ENCODE measurements at regions not wholly inside any gene's neighbourhood (a gene's known extent, or its start where the extent isn't known, plus 50 kb on each side); places are given as distances from the start of the nearest gene placed in this dataset.

DNA sequence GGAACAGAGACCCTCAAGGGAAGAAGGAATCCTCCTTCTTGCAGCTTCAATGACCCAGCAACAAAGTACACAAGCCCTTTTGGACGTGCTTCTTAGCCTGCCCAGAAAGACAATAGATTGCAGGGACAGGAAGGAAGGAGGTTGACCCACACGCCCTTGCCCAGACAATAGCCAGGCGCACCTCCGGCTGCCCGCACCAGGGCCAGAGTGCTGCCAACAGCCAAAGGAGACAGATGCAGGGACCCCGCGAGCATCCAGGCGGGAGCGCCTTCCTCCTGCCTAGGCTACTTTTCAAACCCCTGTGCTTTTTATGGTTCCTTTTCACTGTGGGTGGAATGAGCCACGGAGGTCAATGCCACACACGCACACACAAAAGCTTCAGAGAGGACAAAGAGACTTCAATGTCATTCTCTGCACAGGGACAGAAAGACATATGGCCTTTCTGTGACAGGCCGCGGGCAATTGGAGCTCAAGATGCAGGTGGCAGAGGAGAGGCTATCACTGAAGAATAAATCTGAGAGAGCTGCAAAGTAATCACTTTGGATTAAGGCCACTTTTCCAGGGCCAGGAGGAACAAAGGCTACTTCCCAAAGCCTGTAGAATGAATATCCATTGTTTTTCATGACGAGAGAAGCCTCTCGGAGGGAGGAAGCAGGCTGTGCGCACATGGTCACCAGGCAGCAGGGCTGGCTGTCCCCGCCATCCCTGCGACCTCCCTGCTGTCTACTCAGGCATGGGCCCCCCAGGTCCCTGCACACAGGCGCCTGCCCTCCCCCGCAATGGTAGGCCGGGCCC lies 300.6 kb downstream of the EIPR1 start:
- no peak overlapping the region for H3K27ac ChIP-seq
- no peaks in the 10 kb centered on the region for H3K4me1 ChIP-seq (ENCODE audit: control insufficient read depth in 1 of 2, low read depth in 2 of 2)
- TF ChIP-seq, protein P1, sequence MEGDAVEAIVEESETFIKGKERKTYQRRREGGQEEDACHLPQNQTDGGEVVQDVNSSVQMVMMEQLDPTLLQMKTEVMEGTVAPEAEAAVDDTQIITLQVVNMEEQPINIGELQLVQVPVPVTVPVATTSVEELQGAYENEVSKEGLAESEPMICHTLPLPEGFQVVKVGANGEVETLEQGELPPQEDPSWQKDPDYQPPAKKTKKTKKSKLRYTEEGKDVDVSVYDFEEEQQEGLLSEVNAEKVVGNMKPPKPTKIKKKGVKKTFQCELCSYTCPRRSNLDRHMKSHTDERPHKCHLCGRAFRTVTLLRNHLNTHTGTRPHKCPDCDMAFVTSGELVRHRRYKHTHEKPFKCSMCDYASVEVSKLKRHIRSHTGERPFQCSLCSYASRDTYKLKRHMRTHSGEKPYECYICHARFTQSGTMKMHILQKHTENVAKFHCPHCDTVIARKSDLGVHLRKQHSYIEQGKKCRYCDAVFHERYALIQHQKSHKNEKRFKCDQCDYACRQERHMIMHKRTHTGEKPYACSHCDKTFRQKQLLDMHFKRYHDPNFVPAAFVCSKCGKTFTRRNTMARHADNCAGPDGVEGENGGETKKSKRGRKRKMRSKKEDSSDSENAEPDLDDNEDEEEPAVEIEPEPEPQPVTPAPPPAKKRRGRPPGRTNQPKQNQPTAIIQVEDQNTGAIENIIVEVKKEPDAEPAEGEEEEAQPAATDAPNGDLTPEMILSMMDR (IDR thresholded peaks at IDR 0.05) = no peak
- no peaks in the 10 kb centered on the region for H3K36me3 ChIP-seq
- no peak for DNase-seq (ENCODE audit: low spot score)
- H3K4me3 ChIP-seq = no peak overlapping the region
- no peaks in the 10 kb centered on the region for H3K27me3 ChIP-seq (replicated peaks; ENCODE audit: insufficient read depth)
- no peaks in the 10 kb centered on the region for H3K9me3 ChIP-seq
- ATAC-seq (ENCODE audit: insufficient number of reproducible peaks, low FRiP score, low read depth) = no peak

DNA sequence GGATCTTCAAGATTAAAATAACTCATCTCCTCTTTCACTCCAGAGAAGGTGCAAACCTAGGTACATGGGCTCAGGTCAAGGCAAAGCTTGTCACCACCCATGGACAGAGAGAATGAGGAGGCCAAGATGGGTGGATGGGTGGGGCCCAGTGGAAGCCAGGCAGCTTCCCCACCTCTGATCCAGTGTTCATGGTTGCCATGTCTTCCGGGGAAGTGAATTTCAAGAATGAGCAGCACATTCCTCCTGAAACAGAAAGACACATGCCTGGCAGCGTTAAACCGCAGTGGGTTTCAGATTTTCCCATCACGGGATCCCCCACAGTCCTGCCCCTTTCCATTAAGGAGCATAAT lies 301.7 kb downstream of the EIPR1 start:
- ATAC-seq (ENCODE audit: insufficient number of reproducible peaks, low FRiP score, low read depth) (no peak), DNase-seq (ENCODE audit: low spot score) (no peak)
- no peaks in the 10 kb centered on the region for H3K9me3 ChIP-seq
- no peaks in the 10 kb centered on the region for H3K36me3 ChIP-seq
- no peaks in the 10 kb centered on the region for H3K4me1 ChIP-seq (ENCODE audit: control insufficient read depth in 1 of 2, low read depth in 2 of 2)
- H3K27me3 ChIP-seq (replicated peaks; ENCODE audit: insufficient read depth) = no peaks in the 10 kb centered on the region
- no peak overlapping the region for H3K27ac ChIP-seq
- no peak overlapping the region for H3K4me3 ChIP-seq
- TF ChIP-seq, protein P1 (IDR thresholded peaks at IDR 0.05) = no peak

DNA sequence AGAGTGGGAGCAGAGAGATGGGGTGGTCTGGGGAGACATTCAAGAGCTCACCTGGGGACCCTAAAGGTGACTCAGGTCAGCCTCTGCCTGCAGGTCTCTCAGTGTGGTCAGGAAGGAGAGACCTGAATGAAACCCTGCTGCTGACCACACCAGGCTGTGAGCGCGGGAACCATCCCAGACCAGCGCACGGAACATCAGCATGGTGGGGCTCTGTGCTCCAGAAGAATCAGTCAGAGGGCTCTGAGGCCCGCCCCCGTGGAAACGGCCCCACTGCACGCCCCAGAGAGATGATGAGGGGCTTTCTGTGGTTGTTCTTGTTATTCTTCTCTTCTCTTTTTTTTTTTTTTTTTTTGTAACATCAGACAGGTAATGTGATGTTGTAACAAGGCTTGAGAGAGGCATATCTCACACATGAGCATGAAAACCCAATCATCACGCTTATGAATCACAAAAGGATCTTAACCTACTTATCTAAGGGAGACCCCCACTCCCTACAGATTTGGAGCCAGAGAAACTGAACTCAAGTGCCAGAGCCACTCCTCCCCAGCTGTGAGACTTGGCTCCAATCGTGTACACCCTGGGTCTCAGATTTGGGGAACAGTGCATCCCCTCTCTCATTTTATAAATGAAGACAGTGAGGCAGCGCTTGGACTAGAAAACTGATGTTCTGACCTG lies 302.2 kb downstream of the EIPR1 start:
- DNase-seq (ENCODE audit: low spot score) (no peak), ATAC-seq (ENCODE audit: insufficient number of reproducible peaks, low FRiP score, low read depth) (no peak)
- Histone ChIP-seq H3K27me3 (replicated peaks; ENCODE audit: insufficient read depth) (no peaks in the 10 kb centered on the region), H3K4me3 (no peak overlapping the region), H3K4me1 (ENCODE audit: control insufficient read depth in 1 of 2, low read depth in 2 of 2) (no peaks in the 10 kb centered on the region), H3K36me3 (no peaks in the 10 kb centered on the region), H3K27ac (no peak overlapping the region), H3K9me3 (no peaks in the 10 kb centered on the region)
- TF ChIP-seq, protein P1 (IDR thresholded peaks at IDR 0.05) = no peak

DNA sequence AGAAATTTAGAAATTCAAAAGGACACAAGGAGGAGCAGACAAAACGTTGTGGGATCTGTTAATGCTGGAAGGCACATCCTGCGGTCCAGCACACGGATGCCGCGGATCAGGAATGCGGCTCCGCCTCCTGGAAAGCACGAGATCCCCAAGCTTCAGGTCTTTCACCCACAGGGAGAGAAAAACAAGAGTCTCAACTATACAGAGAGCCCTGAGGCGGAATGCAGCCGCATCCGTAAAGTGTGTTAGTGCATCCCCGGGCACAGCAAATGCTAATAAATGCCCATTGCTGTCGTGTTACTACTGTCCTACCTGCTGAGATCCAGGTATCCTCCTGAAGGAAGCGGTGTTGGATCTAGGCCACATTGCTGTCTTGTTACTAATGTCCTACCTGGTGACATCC lies 303.9 kb downstream of the EIPR1 start:
- ATAC-seq (ENCODE audit: insufficient number of reproducible peaks, low FRiP score, low read depth) = no peak
- Histone ChIP-seq H3K4me3 (no peak overlapping the region), H3K36me3 (no peaks in the 10 kb centered on the region), H3K9me3 (no peaks in the 10 kb centered on the region), H3K27me3 (replicated peaks; ENCODE audit: insufficient read depth) (no peaks in the 10 kb centered on the region), H3K4me1 (ENCODE audit: control insufficient read depth in 1 of 2, low read depth in 2 of 2) (no peaks in the 10 kb centered on the region), H3K27ac (no peak overlapping the region)
- TF ChIP-seq, protein P1 (IDR thresholded peaks at IDR 0.05) = no peak
- DNase-seq (ENCODE audit: low spot score) = no peak

DNA sequence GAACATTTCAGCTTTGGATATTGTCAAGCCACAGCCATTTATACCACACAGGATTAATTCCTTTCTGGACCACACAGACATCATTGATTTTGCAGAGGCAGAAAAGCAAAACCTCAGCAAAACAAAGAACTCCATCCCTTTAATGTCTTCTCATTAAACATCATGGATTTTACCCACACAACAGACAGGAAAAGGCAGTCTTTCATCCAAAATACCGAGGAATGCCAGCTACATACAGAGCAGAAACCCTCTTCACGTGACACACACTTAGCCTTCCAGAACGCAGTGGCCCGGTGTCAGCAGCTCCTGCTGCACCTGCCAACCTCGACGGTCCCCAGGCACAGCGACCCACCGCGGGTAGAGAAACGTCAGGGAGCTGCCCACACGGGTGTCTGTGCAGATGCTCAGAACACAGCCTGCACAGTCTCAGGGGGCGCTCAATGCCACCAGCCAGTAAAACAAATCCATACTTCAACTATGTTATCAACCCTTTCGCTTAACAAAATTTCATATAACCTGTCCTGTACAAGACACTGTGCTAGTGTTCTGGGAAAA lies 304.5 kb downstream of the EIPR1 start:
- Histone ChIP-seq H3K4me1 (ENCODE audit: control insufficient read depth in 1 of 2, low read depth in 2 of 2) (no peaks in the 10 kb centered on the region), H3K27ac (no peak overlapping the region), H3K27me3 (replicated peaks; ENCODE audit: insufficient read depth) (no peaks in the 10 kb centered on the region), H3K4me3 (no peak overlapping the region), H3K9me3 (no peaks in the 10 kb centered on the region), H3K36me3 (no peaks in the 10 kb centered on the region)
- TF ChIP-seq, protein P1 (IDR thresholded peaks at IDR 0.05) = no peak
- DNase-seq (ENCODE audit: low spot score) = no peak
- ATAC-seq (ENCODE audit: insufficient number of reproducible peaks, low FRiP score, low read depth) = no peak
